GM18507 (cell line): ENCODE measurements at regions not wholly inside any gene's neighbourhood (a gene's known extent, or its start where the extent isn't known, plus 50 kb on each side); places are given as distances from the start of the nearest gene placed in this dataset.

ENCODE experiments used
- DNase-seq: peaks from one replicate; pipeline ENCODE4 v3.0.0; 2011; ENCODE audit warnings: low read depth; ENCODE audit not compliant: insufficient read length; ENCODE audit errors: extremely low spot score
- FAIRE-seq: peaks from 2 replicates; lab custom pipeline; 2011; peaks lifted over from hg19 to GRCh38; lab: Jason Lieb, UNC

- FAIRE-seq (no peak), DNase-seq (no peak)
These were observed 492.2 kb downstream of the KCNJ2 start for GRCh38 chr17:70661342-70662222.

- no peak for FAIRE-seq
- DNase-seq: no peak
These were observed 499.1 kb downstream of the KCNJ2 start for GRCh38 chr17:70668276-70668937.

- no peak for DNase-seq
- FAIRE-seq: no peak
These were observed 499.8 kb downstream of the KCNJ2 start for GRCh38 chr17:70668938-70669778.

DNA sequence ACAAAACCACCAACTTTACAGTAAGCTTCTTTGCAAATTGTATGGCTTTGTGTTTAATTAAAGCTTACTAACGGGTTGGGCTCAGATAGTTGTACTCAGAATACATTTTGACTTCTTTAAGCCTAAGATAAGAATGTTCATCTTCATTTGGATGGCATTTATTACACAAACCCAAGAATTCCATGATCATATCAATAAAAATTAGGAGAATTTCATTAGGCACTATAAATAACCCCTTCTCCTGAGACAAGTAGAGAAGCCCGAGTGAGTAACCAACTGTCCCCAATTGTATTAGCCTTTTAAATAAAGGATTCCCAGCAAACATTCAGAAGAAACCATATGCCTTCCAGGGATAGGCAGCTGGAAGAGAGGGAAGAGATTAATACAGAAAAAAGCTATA lies 504.7 kb downstream of the KCNJ2 start:
- no peak for FAIRE-seq
- no peak for DNase-seq

DNA sequence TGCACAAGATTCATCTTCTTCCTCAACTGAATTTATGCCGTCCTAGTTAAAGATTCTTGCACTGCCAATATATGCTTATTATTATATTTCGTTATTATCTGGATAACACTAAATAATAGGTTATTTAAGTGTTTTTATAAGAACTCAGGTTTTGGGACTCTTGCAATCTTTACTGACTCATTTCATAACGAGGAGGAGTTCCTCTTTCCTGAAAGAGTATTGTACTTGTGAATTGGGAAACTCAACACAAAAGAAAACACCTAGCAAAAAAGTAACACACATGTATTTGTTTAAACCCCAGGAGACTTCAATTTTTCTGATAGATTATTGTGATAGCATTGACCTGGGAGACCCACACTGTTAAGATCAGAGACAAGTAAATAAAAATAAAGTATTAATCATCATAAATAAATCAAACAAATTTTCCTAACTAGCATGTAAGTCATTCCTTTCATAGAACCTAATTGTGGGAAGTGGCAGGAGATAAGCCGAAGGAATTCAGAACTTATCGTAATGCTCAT lies 505.8 kb downstream of the KCNJ2 start:
- DNase-seq: no peak

DNA sequence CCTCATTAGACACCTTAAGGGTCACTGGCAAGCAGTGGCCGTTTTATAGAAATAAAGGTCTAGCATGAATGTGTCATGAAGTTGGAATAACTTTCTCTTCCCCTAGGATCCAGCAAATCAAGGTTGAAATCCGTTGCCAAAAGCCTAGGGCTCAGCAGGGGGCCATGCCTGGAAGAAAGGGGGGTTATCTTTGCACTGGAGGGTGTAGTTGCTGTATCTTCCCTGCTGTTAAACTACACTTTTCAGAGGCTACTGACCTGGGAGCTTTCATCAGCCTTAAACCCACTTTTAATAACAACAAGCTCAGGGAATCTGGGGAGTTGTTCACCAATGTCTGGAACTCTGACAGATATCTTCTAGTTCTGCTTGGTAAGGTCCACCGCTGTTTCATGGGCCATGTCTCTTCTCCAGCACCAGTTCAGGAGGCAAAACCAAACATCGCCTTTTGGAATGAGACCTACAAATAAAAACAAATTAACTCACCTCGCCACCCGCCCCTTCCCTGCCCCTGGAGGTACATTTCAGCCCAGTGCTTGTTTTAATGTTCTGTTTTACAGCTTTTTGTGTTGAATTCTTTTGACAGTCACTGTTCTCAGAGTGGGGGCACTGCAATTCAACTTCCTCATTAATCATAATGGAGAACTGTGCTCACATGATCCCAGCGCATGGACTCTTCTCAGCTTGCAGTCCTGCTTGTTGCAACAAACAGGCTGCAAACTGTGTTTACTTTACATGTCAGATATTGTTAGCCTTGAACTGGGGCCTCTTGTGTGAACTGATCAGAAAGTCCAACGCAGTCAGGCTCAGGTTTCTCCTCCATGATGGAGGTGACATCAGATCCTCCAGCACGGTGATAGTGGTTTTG lies 508.7 kb downstream of the KCNJ2 start:
- DNase-seq: no peak
- no peak for FAIRE-seq

More for the DNA sequence above, 505.8 kb downstream of the KCNJ2 start:
- no peak for FAIRE-seq

DNA sequence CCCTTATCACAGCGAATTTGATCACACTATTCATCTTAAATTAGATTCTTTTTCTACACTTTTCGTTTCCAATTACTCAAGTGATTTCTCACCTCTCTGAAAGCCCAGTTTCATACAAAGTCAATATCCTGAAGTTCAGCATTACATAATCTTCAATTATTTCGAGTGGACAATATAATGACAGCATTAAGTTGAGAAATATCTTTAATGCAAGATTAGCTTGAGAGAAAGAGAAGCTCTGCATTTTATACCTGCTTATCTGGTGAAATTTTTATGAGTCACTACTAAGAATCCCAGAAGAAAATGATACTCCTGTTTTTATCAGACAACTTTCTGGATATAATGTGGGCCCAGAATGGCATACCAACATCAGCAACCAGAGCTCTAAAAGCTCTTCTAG lies 509.6 kb downstream of the KCNJ2 start:
- DNase-seq (no peak), FAIRE-seq (no peak)

- DNase-seq (no peak), FAIRE-seq (no peak)
These were observed 514.6 kb downstream of the KCNJ2 start for GRCh38 chr17:70683936-70684335.

- no peak for DNase-seq
- no peak for FAIRE-seq
These were observed 518.1 kb downstream of the KCNJ2 start for GRCh38 chr17:70687421-70687820.

- FAIRE-seq: no peak
- no peak for DNase-seq
These were observed 521.8 kb downstream of the KCNJ2 start for GRCh38 chr17:70691150-70691549.

- FAIRE-seq: no peak
- no peak for DNase-seq
These were observed 530.1 kb downstream of the KCNJ2 start for GRCh38 chr17:70699408-70699807.

- FAIRE-seq: no peak
These were observed 533.4 kb downstream of the KCNJ2 start for GRCh38 chr17:70702683-70703255.

GRCh38 chr17:70709596-70709995 lies 540.3 kb downstream of the KCNJ2 start:
- FAIRE-seq (no peak), DNase-seq (no peak)

More at GRCh38 chr17:70702683-70703255, 533.4 kb downstream of the KCNJ2 start:
- DNase-seq: no peak

- DNase-seq (no peak), FAIRE-seq (no peak)
These were observed 544.4 kb downstream of the KCNJ2 start for GRCh38 chr17:70713694-70714093.

DNA sequence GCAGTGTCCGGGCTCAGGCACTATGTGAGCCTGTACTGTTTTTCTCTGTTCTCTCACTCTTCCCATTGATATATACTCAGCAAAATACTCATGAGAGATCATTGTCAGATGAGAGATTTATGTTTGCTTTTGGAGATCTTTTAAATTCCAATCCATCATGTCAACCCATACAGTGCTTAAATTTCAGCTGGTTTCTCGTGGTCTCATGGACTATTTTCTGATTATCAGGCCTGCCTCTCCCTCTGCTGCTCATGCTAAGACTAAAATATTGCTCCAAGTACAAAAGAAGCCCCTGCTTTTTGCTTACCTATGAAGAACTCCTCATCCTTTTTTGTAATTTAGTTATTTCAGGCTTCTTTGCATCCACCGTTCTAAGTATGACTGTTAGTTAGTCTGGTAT lies 547.2 kb downstream of the KCNJ2 start:
- FAIRE-seq: no peak

GRCh38 chr17:70717042-70717441 lies 547.7 kb downstream of the KCNJ2 start:
- no peak for FAIRE-seq
- no peak for DNase-seq

More for the DNA sequence above, 547.2 kb downstream of the KCNJ2 start:
- no peak for DNase-seq

GRCh38 chr17:70736375-70736957 lies 567.1 kb downstream of the KCNJ2 start:
- no peak for FAIRE-seq
- DNase-seq: no peak

- no peak for DNase-seq
- no peak for FAIRE-seq
These were observed 569.7 kb downstream of the KCNJ2 start for GRCh38 chr17:70739065-70739464.
